Small intestine (tissue), 7 donors: ENCODE measurements at regions not wholly inside any gene's neighbourhood (a gene's known extent, or its start where the extent isn't known, plus 50 kb on each side); places are given as distances from the start of the nearest gene placed in this dataset.

ENCODE experiments used
- DNase-seq, 2 donors: peaks; one replicate each; pipeline versions ENCODE4 v3.0.0 to v3.0.0-alpha.2; 2013
- FAIRE-seq: peaks from 2 replicates; lab custom pipeline; 2012; peaks lifted over from hg19 to GRCh38; lab: Jason Lieb, UNC
- H3K27ac ChIP-seq, 3 donors: one replicate each; pipeline ENCODE4 v1.5.1; 2013; ENCODE audit warnings: low read length in 2 of 3, mild to moderate bottlenecking in 2 of 3, control low read depth in 1 of 3, inconsistent platforms in 1 of 3, low read depth in 1 of 3, moderate library complexity in 1 of 3
- H3K27me3 ChIP-seq, 3 donors: one replicate each; pipeline ENCODE4 v1.6.1; 2013; ENCODE audit warnings: low read length in 3 of 3, inconsistent platforms in 1 of 3; ENCODE audit not compliant: control insufficient read depth in 3 of 3, insufficient read depth in 3 of 3
- H3K36me3 ChIP-seq, 3 donors: one replicate each; pipeline ENCODE4 v1.6.1; 2013; ENCODE audit warnings: low read length in 3 of 3, inconsistent platforms in 1 of 3, low read depth in 1 of 3, mild to moderate bottlenecking in 1 of 3, moderate library complexity in 1 of 3; ENCODE audit not compliant: control insufficient read depth in 3 of 3, insufficient read depth in 2 of 3
- H3K4me1 ChIP-seq, 3 donors: one replicate each; pipeline ENCODE4 v1.6.1; 2013; ENCODE audit warnings: low read length in 2 of 3, inconsistent platforms in 1 of 3, low read depth in 1 of 3, mild to moderate bottlenecking in 1 of 3, moderate library complexity in 1 of 3; ENCODE audit not compliant: control insufficient read depth in 3 of 3, insufficient read depth in 2 of 3
- H3K4me3 ChIP-seq, 3 donors: one replicate each; pipeline ENCODE4 v1.5.1; 2013; ENCODE audit warnings: low read length in 3 of 3, control low read depth in 1 of 3, inconsistent platforms in 1 of 3, low read depth in 1 of 3, mild to moderate bottlenecking in 1 of 3, moderate library complexity in 1 of 3
- H3K9me3 ChIP-seq, 2 donors: one replicate each; pipeline ENCODE4 v1.6.1; 2013; ENCODE audit warnings: low read depth in 1 of 2, low read length in 1 of 2; ENCODE audit not compliant: control insufficient read depth in 2 of 2, insufficient read depth in 1 of 2
- WGBS, 3 donors: extraction: QIAGEN DNeasy Blood & Tissue Kit; methylation state at CpG; one replicate each; pipeline ENCODE4 v1.1.7; 2013; 5-methylcytosine and 5-hydroxymethylcytosine counted together
- donor health status: healthy with polysubstance abuse.
- donor health status: control.
- donor health status: control.
- donor health status: Bipolar disorder and iron deficiency.
- donor health status: healthy.

DNA sequence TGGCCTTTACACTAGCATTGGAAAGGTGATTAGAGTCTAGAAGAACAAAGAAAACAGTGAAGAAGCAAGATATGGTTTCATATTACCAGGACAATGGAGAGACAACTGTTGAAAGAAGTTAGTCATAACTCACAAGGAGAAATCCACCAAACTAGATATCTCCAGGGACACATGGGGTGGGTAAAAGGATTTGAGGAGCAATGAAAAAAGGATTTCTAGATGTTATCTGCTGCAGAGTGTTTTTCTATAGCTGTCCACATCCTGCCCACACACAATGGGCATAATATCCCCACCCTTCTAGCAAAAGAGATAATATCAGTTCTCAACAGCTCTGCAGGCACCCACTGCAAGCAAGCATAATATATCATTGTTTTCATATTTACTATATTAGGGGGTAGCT lies 303.1 kb downstream of the HAO1 start:
- H3K36me3 ChIP-seq = no peaks in the 10 kb centered on the region
- no peak for FAIRE-seq

DNA sequence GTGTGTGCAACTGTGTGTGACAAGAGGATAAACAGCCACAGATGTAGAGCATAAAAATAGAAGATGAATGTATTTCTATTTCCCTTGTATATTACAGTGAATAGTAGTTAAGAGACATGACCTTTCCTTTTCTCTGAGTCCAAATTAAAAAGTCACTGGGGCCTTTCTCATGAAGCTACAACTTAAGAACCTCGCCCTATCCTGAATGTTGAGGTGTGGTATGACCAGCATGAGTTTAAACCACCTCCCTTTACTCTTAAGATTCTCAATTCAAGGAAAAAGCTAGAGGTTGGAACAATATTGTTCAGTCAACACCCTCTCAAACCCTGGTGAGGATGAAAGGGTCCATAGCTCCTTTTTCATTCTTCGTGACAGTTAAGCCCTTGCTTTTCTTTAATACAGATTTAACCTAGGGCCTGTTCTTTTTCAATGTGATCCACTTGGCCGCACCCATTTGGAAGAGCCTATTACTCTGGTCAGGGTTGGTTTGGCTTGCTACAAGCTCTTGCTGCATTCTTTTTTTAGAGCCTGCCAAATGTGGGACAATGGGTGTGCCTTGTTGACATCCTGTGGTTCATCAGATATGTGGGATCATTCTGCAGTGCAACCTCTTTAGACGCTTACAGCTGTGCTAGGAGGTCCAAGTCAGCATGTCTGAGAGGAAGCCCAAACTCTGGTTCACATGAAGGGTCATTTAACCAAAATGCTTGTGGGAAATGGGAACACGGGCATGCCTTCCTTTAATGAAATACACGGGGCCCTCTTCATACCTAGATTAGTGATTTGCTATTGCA lies 290.0 kb downstream of the HAO1 start:
- no peak overlapping the region for H3K27ac ChIP-seq
- WGBS, 3 donors = 65 to 78% (median 71%) methylated on average over 6 of the region's 6 CpGs
- H3K4me1 ChIP-seq = no peaks in the 10 kb centered on the region
- no peaks in the 10 kb centered on the region for H3K27me3 ChIP-seq
- no peak for DNase-seq
- H3K4me3 ChIP-seq = no peak overlapping the region
- no peaks in the 10 kb centered on the region for H3K36me3 ChIP-seq
- FAIRE-seq = no peak
- peaks cover 1 to 14% of the 10 kb centered on the region in 2 donors for H3K9me3 ChIP-seq

More for the DNA sequence above, 303.1 kb downstream of the HAO1 start:
- H3K4me1 ChIP-seq = no peaks in the 10 kb centered on the region
- H3K27me3 ChIP-seq = no peaks in the 10 kb centered on the region
- no peak overlapping the region for H3K27ac ChIP-seq
- H3K4me3 ChIP-seq = no peak overlapping the region
- H3K9me3 ChIP-seq = no peaks in the 10 kb centered on the region
- DNase-seq = no peak

DNA sequence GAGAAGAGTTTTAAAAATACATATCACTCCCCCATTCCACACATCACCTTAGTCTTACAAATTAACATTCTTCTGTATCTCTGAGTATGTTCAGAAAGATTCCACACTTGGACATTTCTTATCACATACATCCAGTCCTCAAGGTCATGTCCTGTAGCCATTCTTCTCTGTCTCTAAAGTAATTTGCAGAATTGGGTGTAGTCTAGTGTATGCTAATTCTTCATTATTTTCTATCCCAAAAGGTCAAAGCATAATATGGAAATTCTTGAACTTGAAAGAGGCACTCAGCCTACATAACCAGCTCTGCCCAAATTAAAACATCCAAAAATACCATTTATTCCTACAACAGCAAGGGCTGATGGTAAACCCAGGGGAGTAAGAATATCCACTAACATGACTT lies 286.0 kb downstream of the HAO1 start:
- H3K27me3 ChIP-seq = no peaks in the 10 kb centered on the region
- H3K4me1 ChIP-seq = no peaks in the 10 kb centered on the region
- H3K4me3 ChIP-seq = no peak overlapping the region
- no peak overlapping the region for H3K27ac ChIP-seq
- H3K9me3 ChIP-seq = no peaks in the 10 kb centered on the region
- no peaks in the 10 kb centered on the region for H3K36me3 ChIP-seq
- DNase-seq (no peak), FAIRE-seq (no peak)

DNA sequence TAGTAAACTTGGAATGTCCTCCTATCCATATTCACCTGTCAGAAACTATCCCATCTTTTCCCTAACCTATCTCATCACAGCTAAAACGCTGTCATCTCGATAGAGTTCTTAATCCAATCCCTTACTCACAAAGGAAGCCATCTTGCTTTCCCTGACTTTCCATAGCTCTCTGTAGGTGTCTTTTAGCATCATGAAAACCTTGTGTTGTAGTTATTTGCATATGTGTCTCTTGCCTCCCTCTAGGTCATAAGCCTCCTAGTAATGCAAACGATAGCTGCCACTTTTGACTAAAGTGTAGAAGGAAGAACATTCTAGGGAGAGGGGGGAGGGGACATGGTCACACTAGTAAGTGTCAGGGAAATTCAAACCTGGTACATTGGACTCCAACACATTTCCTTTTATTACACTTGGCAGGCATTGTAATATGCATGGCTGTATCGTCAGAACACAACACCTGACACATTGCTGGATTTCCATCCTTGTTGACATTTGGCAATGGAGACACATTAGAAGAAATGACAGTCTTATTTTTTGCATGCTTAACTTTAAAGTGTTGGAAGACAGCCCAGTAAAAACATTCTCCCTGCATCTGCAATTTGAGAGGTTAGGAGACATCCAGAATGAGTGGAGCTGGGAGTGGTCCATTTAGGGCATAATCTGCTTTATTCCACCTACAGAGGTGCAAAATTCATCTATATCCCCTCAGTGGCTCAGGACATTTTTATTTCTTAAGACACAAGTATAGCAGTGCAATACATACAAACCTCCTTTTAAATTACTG lies 283.4 kb downstream of the HAO1 start:
- no peaks in the 10 kb centered on the region for H3K36me3 ChIP-seq
- no peak for DNase-seq
- no peak overlapping the region for H3K4me3 ChIP-seq
- 56 to 66% (median 65%) methylated on average over 4 of the region's 4 CpGs for WGBS, 3 donors
- H3K27ac ChIP-seq = no peak overlapping the region
- no peaks in the 10 kb centered on the region for H3K27me3 ChIP-seq
- no peak for FAIRE-seq
- H3K4me1 ChIP-seq = no peaks in the 10 kb centered on the region
- no peaks in the 10 kb centered on the region for H3K9me3 ChIP-seq

DNA sequence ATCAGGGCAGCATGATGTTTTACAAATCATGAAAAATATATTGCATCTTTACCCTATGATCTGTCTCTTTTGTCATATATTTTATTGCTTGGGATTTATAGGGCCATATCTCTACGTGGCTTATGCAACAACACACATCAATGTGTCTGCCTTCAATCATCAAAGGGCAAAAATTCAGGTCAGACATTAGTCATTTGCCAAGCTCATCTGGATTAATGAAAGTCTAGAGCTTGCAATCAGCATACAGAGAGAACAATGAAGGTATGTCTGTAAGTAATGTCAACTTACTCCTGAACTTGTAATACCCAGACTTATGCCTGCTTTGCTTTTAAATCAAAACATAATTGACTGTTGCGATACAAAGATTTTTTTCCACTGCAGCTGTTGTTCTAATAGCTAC lies 282.7 kb downstream of the HAO1 start:
- DNase-seq = no peak
- WGBS, 3 donors = 51 to 64% (median 60%) methylated on average over 2 of the region's 2 CpGs
- FAIRE-seq = no peak

DNA sequence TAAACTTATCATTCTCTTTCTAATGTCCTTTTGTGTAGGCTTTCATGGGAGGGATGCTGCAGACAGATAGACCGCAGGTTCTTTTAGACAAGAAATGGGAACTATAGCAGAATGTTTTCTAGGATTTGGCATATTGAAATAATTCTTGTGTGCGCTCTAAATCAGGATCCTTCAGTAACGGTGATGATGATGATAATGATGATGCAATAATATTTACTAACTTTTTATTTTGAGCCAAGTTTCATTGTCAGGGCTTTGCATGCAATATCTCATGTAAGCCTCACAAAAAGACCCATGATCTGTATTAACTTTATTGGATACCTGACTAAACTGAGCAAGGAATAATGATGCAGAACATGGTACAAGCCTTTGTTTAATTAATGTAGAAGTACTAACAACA lies 280.1 kb downstream of the HAO1 start:
- Histone ChIP-seq H3K27ac (no peak overlapping the region), H3K36me3 (no peaks in the 10 kb centered on the region), H3K9me3 (no peaks in the 10 kb centered on the region), H3K4me1 (no peaks in the 10 kb centered on the region), H3K4me3 (no peak overlapping the region), H3K27me3 (no peaks in the 10 kb centered on the region)
- WGBS, 3 donors = 85 to 86% (median 85%) methylated on average over 3 of the region's 3 CpGs
- FAIRE-seq = no peak
- no peak for DNase-seq

More for the DNA sequence above, 282.7 kb downstream of the HAO1 start:
- no peaks in the 10 kb centered on the region for H3K36me3 ChIP-seq
- no peaks in the 10 kb centered on the region for H3K27me3 ChIP-seq
- no peak overlapping the region for H3K27ac ChIP-seq
- no peaks in the 10 kb centered on the region for H3K4me1 ChIP-seq
- no peaks in the 10 kb centered on the region for H3K9me3 ChIP-seq
- no peak overlapping the region for H3K4me3 ChIP-seq

DNA sequence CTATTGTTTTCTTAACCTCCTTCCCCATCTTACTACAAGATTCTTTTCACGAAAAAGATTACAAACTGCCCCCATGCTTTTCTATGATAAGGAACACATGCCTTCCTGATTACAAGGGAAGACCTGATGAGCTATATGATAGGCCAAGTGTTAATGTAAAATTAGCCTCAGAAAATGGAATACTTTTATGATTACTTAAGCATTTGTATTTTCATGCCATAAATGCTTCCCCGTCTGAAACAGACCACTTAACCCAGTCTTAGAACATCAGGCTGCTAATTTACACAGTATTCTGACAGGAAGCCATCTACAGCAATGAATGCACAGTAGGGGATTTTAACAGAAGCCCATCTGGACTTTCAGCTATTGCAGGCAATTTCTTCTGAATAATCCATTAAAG lies 274.9 kb downstream of the HAO1 start:
- DNase-seq (no peak), FAIRE-seq (no peak)
- H3K9me3 ChIP-seq = no peaks in the 10 kb centered on the region
- no peak overlapping the region for H3K27ac ChIP-seq
- H3K36me3 ChIP-seq = no peaks in the 10 kb centered on the region
- H3K4me3 ChIP-seq = no peak overlapping the region
- 23 to 39% (median 30%) methylated on average over 2 of the region's 2 CpGs for whole genome bisulfite sequencing, 3 donors
- H3K27me3 ChIP-seq = no peaks in the 10 kb centered on the region
- no peaks in the 10 kb centered on the region for H3K4me1 ChIP-seq

DNA sequence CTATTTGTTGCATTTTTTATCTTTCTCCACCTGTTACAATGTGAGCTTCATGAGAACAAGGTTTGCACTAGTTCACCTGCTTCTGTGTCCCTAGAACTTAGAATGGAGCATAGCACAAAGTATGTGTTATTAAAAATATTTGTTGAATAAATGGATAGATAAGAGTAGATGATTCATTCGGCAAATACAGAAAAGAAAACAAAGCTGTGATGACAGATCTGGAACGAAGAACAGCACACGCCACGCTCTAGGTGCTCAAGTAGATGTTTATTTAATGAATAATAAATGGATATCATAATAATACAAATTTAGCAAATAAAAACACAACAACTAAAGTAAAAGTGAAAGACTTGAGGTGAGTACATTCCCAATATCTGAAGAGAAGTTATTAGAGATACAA lies 273.1 kb downstream of the HAO1 start:
- no peaks in the 10 kb centered on the region for H3K4me1 ChIP-seq
- FAIRE-seq (no peak), DNase-seq (no peak)
- H3K36me3 ChIP-seq = no peaks in the 10 kb centered on the region
- H3K27me3 ChIP-seq = no peaks in the 10 kb centered on the region
- WGBS, 3 donors = 33 to 62% (median 60%) methylated on average over 4 of the region's 4 CpGs
- no peak overlapping the region for H3K27ac ChIP-seq
- no peak overlapping the region for H3K4me3 ChIP-seq
- H3K9me3 ChIP-seq = no peaks in the 10 kb centered on the region
